Stimulated activated CD4-positive, alpha-beta T cell treated with anti-CD3 and anti-CD28 coated beads, Interleukin-1b, Interleukin-23, amount 100 ng/mL, for 1 hour (primary cell): ENCODE measurements at regions not wholly inside any gene's neighbourhood (a gene's known extent, or its start where the extent isn't known, plus 50 kb on each side); places are given as distances from the start of the nearest gene placed in this dataset.

ENCODE experiments used
- DNase-seq, 2 donors: peaks; one replicate each; pipeline ENCODE4 v3.0.0-alpha.2; 2020; ENCODE audit warnings: low read depth in 2 of 2

GRCh38 chr11:127648583-127648982 is 648.0 kb upstream of the KIRREL3 start:
- no peak for DNase-seq

- no peak for DNase-seq
Observed at GRCh38 chr11:127644366-127644765, 643.8 kb upstream of the KIRREL3 start.

DNA sequence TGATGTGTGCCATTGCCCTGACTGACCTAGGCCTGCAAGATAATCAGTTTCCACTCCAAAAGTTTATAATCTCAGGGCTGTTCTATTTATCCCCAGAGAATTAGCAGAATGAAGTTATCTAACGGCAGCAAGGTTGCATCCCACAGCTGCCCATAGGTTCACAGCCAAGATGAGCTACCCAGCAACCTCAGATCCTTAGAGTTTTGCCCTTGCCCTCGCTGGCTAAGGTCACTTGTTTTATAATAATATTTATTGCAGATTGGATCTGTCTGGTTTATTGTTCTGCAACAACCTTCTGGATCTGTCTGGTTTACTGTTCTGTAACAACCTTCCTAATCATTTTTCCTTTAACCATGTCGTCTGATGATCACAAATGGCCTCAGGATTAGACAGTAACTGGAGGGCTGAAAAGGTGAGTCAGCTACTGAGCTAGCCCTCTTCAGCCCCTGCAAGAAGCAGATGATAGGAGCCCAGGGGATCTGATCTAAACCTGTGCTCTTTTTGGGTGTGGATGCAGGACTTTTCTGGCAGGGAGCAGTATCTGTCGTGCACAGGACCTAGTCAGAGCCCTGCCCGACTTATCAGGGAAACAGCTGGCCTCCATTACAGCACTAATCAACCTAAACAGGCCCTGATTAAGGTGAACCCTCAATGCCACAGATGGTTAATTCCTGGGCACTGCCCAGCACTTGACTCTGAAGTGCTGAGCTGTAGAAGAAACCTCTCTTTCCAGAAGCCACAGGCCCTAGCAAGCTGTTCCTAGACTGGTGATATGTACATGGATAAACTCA is 642.9 kb upstream of the KIRREL3 start:
- DNase-seq = no peak

- DNase-seq = no peak
Observed at GRCh38 chr11:127640561-127641451, 640.2 kb upstream of the KIRREL3 start.

DNA sequence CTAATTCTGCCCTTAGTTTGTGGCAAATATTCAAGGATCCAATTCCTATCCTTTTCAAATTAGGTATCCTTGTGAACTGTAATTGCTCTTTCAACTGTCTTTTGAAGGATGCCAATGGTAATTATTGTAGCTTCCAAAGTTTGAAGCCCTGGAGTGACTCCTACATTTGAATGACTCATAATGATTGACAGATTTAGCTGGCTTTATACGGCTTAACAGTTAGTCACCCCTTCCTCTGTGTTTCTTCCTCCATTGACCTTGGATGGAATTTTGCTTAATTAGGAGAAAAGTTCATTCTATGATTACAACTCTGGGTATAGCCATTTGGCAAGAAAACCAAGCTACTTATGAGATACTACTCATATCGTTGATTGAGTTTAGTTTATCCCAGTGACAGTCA is 639.3 kb upstream of the KIRREL3 start:
- no peak for DNase-seq

- no peak for DNase-seq
Observed at GRCh38 chr11:127632976-127633680, 632.6 kb upstream of the KIRREL3 start.

DNA sequence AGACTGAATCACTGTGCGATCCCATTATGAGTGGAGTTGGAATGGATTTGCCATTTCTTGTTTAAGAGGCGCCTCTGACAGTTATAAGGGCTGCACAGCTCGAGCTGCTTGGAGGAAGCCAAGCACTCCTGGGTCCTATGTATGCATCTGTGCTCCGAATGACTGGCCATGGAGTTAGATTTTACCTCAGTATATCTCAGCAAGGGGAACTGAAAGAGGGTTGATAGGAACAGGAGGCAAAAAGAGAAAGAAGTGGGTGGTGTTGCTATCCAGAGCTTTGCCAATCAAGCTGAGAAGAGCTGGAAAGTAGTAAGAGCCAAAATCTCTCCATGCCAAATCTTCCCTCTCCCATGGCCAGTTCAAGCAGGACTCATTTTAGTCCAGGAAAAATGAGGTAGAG is 632.0 kb upstream of the KIRREL3 start:
- no peak for DNase-seq

- DNase-seq = no peak
Observed at GRCh38 chr11:127631974-127632373, 631.4 kb upstream of the KIRREL3 start.

GRCh38 chr11:127629200-127629599 is 628.6 kb upstream of the KIRREL3 start:
- no peak for DNase-seq

DNA sequence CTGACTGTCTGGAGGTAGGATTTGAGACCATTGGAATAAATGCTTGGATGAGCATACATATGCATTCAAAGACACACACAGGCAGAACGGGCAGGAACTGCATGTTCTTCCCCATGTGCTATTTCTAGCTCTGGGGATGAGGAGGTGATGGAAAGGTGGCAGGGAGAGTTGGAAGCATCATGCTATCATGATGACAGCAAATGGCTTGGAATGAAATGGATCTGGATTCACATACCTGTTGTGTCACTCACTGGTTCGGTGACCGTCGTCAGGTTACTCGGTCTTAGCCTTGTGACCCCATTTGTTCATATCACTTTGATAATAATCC is 627.9 kb upstream of the KIRREL3 start:
- DNase-seq = no peak

DNA sequence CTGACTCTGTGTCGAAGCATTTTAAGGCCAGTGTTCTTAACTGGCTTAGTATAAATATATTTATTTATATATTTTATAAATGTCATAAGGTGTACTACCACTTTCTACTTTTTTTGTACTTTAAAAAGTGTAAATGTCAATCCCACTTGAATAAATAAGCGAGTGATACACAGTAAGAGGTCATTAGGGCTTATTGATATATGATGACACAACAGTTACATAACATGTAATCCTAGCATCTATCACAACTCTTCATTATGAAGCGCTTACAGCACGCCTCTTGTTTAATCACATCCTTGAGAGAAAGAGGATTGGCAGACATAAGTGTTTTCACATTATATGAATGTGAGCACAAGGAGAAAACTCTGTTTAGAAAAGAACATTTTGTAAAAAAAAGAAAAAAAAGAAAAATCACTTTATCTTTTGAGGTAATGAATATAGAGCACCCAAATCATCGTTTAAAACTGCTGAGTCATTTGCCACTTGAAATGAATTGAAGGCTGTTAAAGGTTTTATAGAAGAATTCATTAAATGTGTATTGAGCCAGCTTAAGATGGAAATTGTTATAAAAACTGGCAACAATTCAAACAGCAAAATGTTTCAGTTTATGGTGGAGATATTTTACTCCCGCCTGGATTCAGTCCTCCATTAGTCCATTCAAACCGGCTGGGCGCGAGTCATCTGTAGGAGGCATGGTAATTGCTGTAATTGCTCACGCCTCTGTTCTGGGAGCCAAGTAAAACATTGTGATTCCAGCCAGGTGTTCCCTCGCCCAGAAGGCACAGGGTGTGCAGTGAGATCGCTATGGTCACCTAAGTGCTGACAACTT is 627.3 kb upstream of the KIRREL3 start:
- no peak for DNase-seq

- DNase-seq = no peak
Observed at GRCh38 chr11:127627204-127627603, 626.6 kb upstream of the KIRREL3 start.

GRCh38 chr11:127625402-127625801 is 624.8 kb upstream of the KIRREL3 start:
- no peak for DNase-seq

DNA sequence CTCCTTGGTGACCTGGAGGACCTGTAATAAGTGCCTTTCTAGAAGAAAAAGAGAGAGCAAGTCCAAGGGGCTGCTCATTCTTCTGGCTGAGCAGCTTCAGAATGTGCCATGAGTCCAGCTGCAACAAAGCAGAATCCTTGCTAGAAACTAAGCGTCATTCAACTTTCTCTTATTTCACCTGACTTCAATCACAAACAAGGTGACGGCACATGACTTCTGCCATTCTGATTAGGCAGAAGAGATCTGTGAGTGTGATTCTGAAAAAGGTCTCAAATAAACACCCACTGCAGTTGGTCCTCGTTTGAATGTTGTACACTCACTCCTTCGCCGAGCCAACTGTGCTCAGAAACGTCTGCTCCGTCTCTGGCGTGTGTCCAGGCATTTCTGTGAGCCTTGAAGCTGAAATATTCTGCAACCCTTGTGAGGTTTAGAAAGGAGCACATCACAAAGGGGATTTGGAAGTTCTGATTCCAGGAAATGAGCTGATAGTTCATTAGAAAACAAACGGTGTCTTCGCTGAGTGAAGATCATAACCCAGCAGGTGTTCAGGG is 623.8 kb upstream of the KIRREL3 start:
- DNase-seq = no peak

DNA sequence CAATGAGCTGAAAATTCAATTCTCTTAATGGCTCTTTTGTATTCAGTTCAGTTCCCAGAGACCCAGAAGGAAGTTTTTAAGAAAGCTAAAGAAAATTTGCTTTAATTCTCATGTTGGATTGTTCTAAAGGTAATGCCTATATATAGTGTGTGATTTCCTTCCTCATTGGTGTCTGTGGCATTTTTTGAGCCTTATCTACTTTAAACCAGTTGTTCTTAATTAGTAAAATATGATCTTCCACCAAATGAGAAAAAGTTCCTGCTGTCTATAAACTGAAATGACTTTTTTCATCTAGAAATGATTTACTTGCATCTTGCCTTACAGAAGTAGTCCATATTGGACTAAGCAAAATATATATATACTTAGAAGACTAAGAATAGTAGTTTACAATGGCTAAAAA is 622.1 kb upstream of the KIRREL3 start:
- DNase-seq = no peak

DNA sequence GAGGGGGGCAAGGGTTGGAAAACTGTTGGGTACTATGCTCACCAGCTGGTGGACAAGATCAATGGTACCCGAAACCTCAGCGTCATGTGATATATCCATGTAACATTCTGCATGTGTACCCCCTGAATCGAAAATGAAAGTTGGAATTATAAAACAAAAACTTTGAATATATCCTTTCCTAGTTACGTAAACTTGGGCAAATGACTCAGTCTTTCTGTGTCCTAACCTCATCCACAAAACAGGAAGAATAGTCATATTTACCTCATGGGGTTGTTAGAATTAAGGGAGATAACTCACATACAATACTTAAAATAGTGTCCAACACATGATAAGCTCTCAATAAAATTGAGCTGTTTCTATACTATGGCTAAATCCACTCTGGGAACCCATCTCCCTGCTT is 620.1 kb upstream of the KIRREL3 start:
- no peak for DNase-seq

DNA sequence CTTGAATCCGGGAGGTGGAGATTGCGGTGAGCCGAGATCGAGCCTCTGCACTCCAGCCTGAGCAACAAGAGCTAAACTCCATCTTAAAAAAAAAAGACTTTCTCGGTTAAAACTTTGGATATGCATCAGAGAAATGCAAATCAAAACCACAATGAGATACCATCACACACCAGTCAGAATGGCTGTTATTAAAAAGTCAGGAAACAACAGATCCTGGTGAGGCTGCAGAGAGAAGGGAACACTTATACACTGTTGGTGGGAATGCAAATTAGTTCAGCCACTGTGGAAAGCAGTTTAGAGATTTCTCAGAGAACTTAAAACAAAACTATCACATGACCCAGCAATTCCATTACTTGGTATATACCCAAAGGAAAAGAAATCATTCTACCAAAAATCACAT is 619.4 kb upstream of the KIRREL3 start:
- no peak for DNase-seq

DNA sequence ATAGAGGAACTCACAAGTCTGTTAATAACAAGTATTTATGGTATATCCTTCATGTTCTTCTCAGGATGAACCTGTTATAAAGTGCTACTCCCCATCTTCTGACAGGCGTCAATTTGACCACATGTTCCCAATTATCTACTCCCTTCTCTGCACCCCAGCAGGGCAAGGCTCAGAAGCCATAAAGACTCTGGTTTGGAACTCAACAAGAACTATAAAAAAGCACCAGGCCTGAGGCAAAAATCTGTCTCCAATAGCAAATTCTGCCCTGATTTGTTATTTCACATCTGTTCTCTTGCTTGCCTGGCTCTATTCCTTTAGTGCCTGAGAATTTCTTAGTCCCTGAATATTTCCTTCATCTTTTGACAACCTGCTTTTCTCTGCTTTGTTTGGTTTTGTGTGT is 618.2 kb upstream of the KIRREL3 start:
- no peak for DNase-seq

DNA sequence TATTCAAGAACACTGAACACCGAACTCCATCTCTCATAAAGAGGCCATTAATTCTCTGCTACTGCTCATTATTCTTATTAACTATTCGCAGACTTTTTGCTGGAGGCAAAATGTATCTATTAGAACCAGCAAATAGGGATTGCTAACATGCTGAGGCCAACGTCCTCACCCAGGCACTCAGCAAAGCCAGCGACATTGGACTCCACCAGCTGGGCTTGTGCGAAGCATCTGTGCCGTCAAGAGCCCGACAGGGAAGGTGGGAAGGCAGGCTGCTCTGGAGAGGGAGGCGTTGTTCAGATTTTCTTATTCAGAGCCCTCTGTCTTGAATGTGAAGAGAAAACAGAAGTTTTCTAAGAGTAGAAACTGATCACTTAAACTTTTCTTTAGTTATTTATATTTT is 615.6 kb upstream of the KIRREL3 start:
- no peak for DNase-seq

DNA sequence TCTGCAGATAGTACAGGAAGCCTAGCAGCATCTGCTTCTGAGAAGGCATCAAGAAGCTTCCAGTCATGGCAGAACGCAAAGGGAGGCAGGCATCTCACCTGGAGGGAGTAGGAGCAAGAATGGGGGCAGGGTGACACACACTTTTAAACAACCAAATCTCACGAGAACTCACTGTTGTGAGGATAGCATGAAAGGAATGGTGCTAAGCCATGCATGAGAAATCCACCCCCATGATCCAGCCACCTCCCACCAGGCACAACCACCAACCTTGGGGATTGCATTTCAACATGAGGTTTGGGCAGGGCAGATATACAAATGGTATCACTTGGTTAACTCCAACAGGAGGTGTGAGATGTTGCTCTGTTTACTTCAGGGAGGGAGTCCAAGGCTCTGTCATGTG is 612.0 kb upstream of the KIRREL3 start:
- DNase-seq = no peak

DNA sequence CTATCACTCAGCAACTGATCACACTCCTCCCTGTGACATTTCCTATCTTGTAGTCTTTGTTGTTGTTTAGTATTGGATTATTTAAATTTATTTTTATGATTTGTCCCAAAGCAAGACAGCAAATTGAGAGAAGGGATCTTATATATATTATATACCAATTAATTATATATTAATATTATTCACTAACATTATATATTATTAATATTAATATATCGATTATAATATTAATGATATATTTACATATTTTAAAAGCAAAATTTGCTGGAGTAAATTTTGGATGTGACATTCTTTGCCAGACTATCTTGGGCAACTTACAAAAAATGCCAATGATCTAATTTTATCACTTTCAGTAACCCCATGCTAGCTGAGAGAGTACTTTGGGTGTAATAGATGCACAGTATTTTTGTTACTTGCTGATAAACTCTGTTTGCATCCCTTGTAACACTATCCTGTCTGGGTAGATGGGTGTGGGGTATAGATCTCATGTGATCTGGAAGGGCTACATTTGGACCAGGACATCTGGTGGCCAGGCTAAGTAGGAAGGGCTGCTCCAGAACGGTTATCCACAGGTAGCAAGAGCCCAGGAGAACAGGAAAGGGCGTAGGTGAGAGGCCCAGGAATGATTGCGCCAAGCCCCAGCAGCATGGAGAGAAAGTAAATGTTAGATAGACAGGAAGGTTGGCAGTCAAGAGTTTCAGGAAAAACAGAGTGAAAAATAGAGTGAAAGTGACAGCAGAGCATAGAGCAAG is 608.6 kb upstream of the KIRREL3 start:
- no peak for DNase-seq
